ENCODE measurements at regions not wholly inside any gene's neighbourhood (a gene's known extent, or its start where the extent isn't known, plus 50 kb on each side); places are given as distances from the start of the nearest gene placed in this dataset.
A peak's percentile ranks its signal among the peaks of the same experiment; 100 is the strongest.

- ATAC-seq: no peak
- H3K4me2 ChIP-seq: no peak overlapping the region
- CTCF ChIA-PET: interaction anchor here (0.6 kb wide), 1 partner anchor 20 kb away, joined by 3 read pairs; no protein-coding TSS in a partner anchor
- FAIRE-seq: no peak
- H3K27ac ChIP-seq: no peak overlapping the region
- DNase-seq (ENCODE audit: low read depth in 1 of 2, low spot score in 1 of 2): no peak
- peaks cover 31% of the 10 kb centered on the region for H3K4me1 ChIP-seq
- WGBS (ENCODE audit: missing lambda C conversion rate): 92% methylated on average over 2 of the region's 2 CpGs
- POLR2A ChIA-PET: no interaction called here
- no peak for TF ChIP-seq NFE2L2 (conservative IDR thresholded peaks at IDR 0.05; ENCODE audit: low read length)
- TF ChIP-seq CEBPB (IDR thresholded peaks at IDR 0.05): no peak
- no peak for TF ChIP-seq REST (IDR thresholded peaks at IDR 0.05)
- TF ChIP-seq KDM1A (IDR thresholded peaks at IDR 0.05; ENCODE audit: low read depth): no peak
- no peak for TF ChIP-seq ZSCAN20 (CRISPR knock-in tag; IDR thresholded peaks at IDR 0.05)
- no peaks in the 10 kb centered on the region for H3K9me3 ChIP-seq
- no peak overlapping the region for H3K4me3 ChIP-seq
Observed at GRCh38 chr12:17064834-17065233, 458.9 kb upstream of the LMO3 start.

GRCh38 chr12:17062267-17063036 lies 456.5 kb upstream of the LMO3 start:
- peak in 1 of 2 experiments; percentile 76 for DNase-seq (ENCODE audit: low read depth in 1 of 2, low spot score in 1 of 2)
- ATAC-seq: peak; percentile 88 to 95
- Histone ChIP-seq H3K4me3 (no peak overlapping the region), H3K9me3 (no peaks in the 10 kb centered on the region), H3K27ac (peak overlapping the region; percentile 38 to 83), H3K4me2 (peak overlapping the region; percentile 60), H3K4me1 (peaks cover 31% of the 10 kb centered on the region)
- 3% methylated on average over 4 of the region's 4 CpGs for WGBS (ENCODE audit: missing lambda C conversion rate)
- ChIA-PET POLR2A (no interaction called here), CTCF (no interaction called here)
- FAIRE-seq: peak; percentile 81
- TF ChIP-seq JUN (IDR thresholded peaks at IDR 0.05) (no peak), TP53 (CRISPR knock-in tag; IDR thresholded peaks at IDR 0.05) (no peak), FOSB (CRISPR knock-in tag; IDR thresholded peaks at IDR 0.05) (no peak), CEBPB (IDR thresholded peaks at IDR 0.05) (peak; percentile 65 to 84), USF2 (IDR thresholded peaks at IDR 0.05) (no peak), E2F6 (IDR thresholded peaks at IDR 0.05; ENCODE audit: borderline replicate concordance, low read depth) (no peak), PHF8 (IDR thresholded peaks at IDR 0.05; ENCODE audit: borderline replicate concordance, low read depth) (no peak), CBX2 (IDR thresholded peaks at IDR 0.05; ENCODE audit: borderline replicate concordance, low read depth) (no peak), HMGXB4 (CRISPR knock-in tag; IDR thresholded peaks at IDR 0.05; ENCODE audit: borderline replicate concordance) (no peak), FOXS1 (CRISPR knock-in tag; IDR thresholded peaks at IDR 0.05) (no peak), RFX5 (IDR thresholded peaks at IDR 0.05) (no peak), JUNB (IDR thresholded peaks at IDR 0.05) (peak; percentile 27; the same call in 1 of the 2 replicates), SREBF2 (IDR thresholded peaks at IDR 0.05) (no peak), RCOR1 (IDR thresholded peaks at IDR 0.05; ENCODE audit: low read depth, low read length) (no peak), CBX8 (IDR thresholded peaks at IDR 0.05) (no peak), CHD4 (IDR thresholded peaks at IDR 0.05; ENCODE audit: borderline replicate concordance) (no peak), POLR2AphosphoS2 (conservative IDR thresholded peaks at IDR 0.05; ENCODE audit: low read length) (no peak), CTCF (IDR thresholded peaks at IDR 0.05) (no peak), FOSL2 (IDR thresholded peaks at IDR 0.05) (no peak), FOSL2 (CRISPR knock-in tag; IDR thresholded peaks at IDR 0.05) (peak; percentile 74), RNF2 (IDR thresholded peaks at IDR 0.05; ENCODE audit: borderline replicate concordance, low read depth) (no peak), HES2 (IDR thresholded peaks at IDR 0.05) (no peak), EHMT2 (IDR thresholded peaks at IDR 0.05; ENCODE audit: low read depth) (no peak), NFE2L2 (conservative IDR thresholded peaks at IDR 0.05; ENCODE audit: low read length) (no peak), ZNF302 (CRISPR knock-in tag; IDR thresholded peaks at IDR 0.05) (no peak)
